ENCODE measurements at regions not wholly inside any gene's neighbourhood (a gene's known extent, or its start where the extent isn't known, plus 50 kb on each side); places are given as distances from the start of the nearest gene placed in this dataset.

- DNase-seq (ENCODE audit: low read depth in 2 of 2) = no peak
These were observed 243.3 kb upstream of the NCKAP5 start for GRCh38 chr2:133811409-133812125.

DNA sequence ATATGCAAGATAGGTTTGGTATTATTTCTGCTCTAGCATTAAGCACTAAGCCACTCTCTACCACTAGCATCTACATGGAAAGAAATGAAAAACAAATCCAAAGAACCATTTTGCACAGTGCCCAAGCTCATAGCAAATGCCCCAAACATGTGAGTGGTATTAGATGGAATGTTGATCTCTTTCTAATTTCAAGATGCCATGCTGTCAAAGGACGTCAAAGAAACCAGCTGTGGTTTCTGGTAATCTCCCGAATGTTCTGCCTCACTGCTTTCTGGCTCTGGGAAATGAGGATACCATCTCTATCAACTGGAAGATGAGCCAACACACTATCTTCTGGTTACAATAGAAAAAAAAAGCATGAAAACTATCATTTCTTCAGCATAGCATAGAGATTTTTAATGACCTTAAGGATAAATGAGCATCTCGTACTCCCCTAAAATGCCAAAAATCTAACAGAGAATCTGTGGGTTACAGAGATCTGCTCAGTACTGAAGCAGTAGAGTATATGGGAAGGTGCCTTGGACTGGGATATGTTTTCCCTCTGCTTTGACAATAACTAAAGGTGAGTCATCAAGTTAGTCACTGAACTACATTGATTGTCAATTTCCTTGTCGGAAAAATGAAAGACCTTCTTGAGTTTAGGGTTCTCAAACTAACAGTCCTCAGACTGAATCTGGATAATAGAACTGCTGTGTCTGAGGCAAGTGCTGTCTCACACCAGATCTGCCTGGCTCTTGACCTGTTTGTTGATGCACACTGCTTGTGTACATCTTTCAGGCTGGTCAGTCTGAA lies 244.8 kb upstream of the NCKAP5 start:
- peak in 1 of 2 donors; percentile 82 for DNase-seq (ENCODE audit: low read depth in 2 of 2)

GRCh38 chr2:133814890-133815289 lies 246.6 kb upstream of the NCKAP5 start:
- no peak for DNase-seq (ENCODE audit: low read depth in 2 of 2)

GRCh38 chr2:133816037-133816436 lies 247.8 kb upstream of the NCKAP5 start:
- no peak for DNase-seq (ENCODE audit: low read depth in 2 of 2)

GRCh38 chr2:133817680-133818566 lies 249.7 kb upstream of the NCKAP5 start:
- DNase-seq (ENCODE audit: low read depth in 2 of 2) = peak; percentile 89 to 98

DNA sequence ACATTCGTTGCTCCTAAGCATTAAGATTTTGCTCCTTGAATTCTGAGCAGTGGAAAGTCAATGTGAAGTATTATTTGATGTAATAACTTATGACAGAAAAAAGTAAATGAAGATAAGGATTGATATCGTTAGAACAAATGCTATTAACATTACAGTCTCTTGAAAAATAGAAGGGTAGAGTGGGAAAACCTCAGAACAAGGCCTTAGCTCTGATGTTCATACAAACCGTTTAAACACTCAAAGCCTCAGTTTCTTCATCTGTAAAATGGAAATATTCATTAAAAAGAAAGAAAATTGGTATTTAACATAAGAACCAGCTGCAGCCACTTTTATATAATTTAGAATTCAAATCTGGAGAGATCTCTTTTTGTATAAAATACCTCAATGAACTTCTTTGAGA lies 250.4 kb upstream of the NCKAP5 start:
- no peak for DNase-seq (ENCODE audit: low read depth in 2 of 2)

DNA sequence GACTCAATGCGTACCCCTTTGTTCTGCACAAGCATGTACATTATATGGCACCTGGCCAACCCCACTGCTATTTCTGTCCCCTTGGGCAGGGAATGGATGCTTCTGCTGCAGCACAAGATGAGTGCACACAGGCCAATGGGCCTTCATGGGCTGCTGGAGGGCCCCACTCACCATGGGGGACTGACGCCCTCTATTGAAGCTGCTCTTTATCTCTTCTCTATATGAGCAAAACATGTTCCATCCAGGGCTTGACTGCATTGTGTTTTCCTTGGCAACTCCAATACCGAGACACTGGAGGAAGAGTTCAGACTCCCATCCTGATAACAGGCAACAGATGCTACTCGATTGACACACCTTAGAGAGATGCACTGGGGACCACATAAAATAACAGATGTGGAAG lies 251.6 kb upstream of the NCKAP5 start:
- peak in 1 of 2 donors; percentile 34 for DNase-seq (ENCODE audit: low read depth in 2 of 2)

GRCh38 chr2:133821107-133821760 lies 253.0 kb upstream of the NCKAP5 start:
- no peak for DNase-seq (ENCODE audit: low read depth in 2 of 2)

DNA sequence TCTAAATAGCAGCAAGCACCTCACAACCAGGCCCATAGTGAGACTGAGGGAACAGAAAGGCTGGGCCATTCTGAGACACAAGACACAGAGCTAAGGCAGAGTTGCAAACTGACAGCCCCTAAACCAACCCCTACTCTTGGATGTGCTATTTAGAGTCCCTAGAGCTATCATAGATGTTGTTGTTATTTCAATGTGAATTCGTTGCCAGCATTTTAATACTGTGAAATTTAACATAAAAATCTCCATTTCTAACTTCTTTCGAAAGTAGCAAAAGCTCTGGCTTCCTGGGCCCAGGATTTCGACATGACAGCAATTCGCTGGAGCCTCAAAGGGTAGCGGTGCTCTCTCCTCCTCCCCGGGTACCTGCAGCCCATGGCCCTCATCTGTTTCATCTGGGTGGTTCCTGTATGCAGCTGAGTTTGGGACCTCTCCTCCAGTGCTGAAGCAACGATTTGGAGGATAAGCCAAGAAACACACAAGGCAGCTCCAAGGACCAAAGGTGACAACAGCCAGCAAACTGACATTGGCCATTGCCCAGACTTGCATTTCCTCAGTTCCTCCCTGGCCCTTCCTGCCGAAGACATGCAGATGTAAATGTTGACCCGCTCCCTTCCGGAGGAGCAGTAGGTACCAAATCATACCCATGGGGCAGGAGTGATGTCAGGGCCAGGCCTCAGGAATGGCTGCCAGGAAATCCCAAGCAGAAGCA lies 254.4 kb upstream of the NCKAP5 start:
- peak in 1 of 2 donors; percentile 27 for DNase-seq (ENCODE audit: low read depth in 2 of 2)

- DNase-seq (ENCODE audit: low read depth in 2 of 2) = no peak
These were observed 254.9 kb upstream of the NCKAP5 start for GRCh38 chr2:133823226-133823550.

- no peak for DNase-seq (ENCODE audit: low read depth in 2 of 2)
These were observed 256.6 kb upstream of the NCKAP5 start for GRCh38 chr2:133824869-133825268.

DNA sequence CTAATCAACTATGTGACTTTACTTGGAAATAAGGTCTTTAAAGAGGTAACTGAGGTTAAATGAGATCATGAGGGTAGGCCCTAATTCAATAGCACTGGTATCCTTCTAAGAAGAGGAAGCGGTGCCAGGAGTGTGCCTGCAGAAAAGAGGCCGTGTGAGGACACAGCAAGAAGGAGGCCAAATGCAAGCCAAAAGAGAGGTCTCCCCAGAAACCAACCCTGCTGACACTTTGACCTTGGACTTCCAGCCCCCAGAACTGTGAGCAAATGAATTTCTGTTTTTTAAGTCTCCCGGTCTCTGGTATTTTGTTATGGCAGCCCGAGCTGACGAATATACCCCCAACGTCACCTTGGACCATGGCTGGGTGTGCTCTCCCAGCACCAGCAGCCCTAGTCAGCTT lies 257.5 kb upstream of the NCKAP5 start:
- DNase-seq (ENCODE audit: low read depth in 2 of 2) = no peak

DNA sequence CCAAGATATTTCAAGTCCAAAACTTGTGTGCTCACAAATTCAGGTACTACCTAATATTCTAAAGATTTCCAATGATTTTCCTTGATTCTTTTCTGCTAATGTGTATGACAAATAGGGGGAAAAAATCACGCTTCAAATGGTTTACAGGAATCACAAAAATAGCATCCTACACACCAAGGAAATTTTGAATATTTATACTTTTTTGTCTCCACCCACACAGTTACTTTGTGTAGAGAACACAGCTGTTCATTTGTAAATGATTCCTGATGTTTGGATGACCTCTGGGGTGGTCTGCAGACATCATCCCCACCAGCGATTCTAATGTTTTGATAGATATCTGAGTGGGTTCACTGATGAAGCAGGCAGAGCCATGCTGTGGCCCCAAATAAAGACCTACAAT lies 260.6 kb upstream of the NCKAP5 start:
- no peak for DNase-seq (ENCODE audit: low read depth in 2 of 2)

DNA sequence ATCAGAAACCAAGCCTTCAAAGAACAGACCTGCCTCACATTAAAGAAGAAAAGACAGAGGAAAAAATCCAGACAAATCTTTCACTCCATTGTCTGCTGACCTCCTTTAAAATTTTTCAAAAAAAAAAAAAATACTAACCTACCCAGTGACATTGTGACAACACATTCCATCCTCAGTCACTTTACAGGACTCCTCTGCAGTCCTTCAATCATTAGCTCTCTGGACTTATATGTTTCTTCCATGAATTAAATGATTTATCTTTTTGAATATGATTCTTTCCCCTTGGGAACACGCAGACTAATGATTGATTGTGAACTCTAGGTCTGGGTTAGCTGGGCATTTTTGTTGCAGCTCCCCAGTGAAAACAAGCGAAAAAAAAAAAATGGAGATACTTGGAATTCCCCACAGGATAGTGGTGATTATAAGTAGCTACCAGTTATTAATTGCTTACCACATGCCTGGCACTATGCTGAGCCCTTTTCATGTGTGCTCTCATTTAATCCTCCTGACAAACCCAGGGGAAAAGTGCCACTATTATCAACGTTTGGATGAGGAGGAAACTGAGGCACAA lies 261.3 kb upstream of the NCKAP5 start:
- no peak for DNase-seq (ENCODE audit: low read depth in 2 of 2)

DNA sequence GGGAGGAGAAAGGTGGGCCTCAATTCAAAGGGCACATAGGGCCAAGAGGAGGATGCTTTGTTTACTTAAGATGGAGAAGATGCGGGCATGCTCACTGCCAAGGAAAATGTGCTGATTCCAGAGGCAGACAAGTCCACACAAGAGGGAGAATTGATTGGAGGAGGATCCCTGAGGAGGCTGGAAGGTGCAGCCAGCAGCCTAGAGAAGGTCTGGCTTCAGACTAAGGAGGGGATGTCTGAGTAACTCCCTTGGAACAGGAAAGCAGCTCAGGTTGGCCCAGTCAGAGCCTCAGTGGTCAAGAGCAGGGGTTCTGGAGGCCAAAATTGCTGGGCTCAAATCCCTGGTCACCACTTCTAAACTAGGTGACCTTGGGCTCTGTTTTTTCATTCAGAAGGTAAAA lies 265.5 kb upstream of the NCKAP5 start:
- no peak for DNase-seq (ENCODE audit: low read depth in 2 of 2)

DNA sequence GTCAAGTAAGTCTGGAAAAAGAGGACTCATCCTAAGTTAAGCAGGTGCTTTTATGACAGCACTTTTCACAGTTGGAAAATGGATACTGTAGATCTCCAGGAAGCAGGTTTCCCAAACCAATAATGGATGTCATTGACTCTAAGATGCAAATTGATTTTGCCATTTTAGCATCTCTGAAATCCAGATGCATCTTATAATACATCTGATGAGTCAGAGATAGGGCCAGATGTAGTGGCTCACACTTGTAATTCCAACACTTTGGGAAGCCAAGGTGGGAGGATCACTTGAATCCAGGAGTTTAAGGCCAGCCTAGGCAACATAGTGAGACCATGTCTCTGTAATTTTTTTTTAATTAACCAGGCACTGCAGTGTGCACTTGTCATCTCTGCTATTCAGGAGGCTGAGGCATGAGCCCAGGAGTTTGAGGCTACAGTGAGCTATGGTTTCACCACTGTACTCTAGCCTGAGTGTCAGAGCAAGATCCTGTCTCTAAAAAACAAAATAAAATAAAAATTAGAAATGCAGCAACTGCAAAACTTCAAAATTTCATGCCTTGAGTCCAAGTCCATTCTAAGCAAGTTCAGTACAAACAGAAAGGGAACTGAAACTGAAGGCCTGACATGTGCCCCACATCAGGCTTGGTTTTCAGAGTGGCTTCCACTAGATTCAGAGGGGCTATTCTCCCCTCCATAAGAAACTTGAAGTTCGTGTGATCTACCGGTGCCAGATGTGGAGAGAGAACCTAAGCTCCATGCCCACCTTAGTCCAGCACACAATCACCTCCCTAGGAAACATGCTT lies 267.8 kb upstream of the NCKAP5 start:
- DNase-seq (ENCODE audit: low read depth in 2 of 2) = no peak

DNA sequence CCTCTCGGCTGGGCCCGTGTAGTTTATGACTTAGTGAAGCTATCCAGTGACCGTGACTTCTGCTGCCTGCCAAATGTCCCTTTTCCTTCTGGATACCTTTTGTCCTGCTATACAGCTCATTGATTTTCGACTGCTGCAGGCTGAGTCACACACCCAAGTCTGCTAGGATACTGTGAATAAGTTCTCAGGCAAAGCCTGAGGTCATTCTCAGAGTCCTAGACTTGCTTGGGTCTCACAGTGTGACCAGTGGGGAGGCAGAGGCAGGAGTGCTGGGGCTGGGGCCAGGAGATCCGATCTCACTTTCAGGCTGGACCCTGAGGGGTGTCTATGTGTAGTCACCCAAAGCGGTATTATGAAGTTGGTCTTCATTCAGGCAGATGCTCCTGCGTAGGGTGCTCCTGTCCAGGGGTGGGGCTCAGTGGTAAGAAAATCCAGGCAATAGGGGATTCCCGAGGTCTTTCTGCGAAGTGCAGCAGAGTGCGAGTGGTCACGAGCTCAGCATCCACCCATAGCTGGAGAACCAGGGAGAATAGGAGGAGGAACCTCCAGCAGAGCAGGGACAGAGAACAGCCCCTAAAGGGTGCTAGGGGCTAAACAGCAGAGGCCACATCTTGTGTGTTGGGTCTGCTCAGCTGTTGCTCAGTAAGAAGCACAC lies 268.6 kb upstream of the NCKAP5 start:
- DNase-seq (ENCODE audit: low read depth in 2 of 2) = no peak

- no peak for DNase-seq (ENCODE audit: low read depth in 2 of 2)
These were observed 269.3 kb upstream of the NCKAP5 start for GRCh38 chr2:133837441-133838094.

Measured in dermis microvascular lymphatic vessel endothelial cell (primary cell).